GM19463 (cell line): ENCODE measurements at regions not wholly inside any gene's neighbourhood (a gene's known extent, or its start where the extent isn't known, plus 50 kb on each side); places are given as distances from the start of the nearest gene placed in this dataset.
"Not testable (repeated sequence)": the region's sequence is repeated elsewhere in the genome, so short reads cannot be mapped to it uniquely, and the experiment has no call there.

Source experiments
- ATAC-seq: cut with Tn5 transposase; IDR thresholded peaks from one replicate; pipeline ENCODE4 v1.9.1; 2021; ENCODE audit warnings: mild to moderate bottlenecking, moderate library complexity; ENCODE audit not compliant: unreplicated experiment

DNA sequence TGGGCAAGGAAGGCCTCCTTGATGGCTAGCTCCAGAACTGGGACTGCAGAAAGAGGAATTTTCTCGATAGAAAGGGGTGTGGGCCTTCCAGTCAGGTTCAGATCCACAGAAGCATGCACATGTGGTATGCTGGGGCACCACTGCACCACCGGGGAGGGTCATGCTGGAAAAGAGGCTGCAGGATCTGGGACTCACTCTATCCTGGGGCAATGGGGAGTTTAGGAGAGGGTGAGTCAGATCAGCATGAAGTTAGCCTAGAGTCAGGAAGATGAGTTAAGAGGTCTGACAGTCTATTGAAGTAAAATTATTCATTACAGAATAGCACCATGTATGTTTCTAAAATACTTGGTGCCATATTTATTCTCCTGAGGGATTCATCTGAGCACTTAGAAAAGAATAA lies 130.2 kb upstream of the TOPAZ1 start:
- ATAC-seq: no peak

DNA sequence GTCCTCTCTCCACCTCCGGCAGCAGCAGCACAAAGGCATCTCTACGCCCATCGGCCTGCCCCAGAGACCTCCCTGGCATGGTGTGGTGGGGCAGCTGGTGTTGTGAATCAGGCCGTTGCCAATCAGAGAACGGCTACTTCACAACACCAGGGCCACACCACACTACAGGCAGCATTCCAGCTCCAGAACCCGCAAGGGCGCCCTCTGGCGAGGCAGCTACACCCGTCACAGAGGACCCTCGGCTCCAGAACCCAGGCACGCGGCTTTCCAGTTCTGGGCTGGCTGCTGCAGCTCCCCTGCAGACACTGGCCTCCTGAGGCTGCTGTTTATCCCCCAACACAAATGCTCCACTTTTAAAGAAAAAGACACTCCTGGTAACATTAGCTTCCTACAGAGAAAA lies 127.5 kb upstream of the TOPAZ1 start:
- ATAC-seq: no peak

DNA sequence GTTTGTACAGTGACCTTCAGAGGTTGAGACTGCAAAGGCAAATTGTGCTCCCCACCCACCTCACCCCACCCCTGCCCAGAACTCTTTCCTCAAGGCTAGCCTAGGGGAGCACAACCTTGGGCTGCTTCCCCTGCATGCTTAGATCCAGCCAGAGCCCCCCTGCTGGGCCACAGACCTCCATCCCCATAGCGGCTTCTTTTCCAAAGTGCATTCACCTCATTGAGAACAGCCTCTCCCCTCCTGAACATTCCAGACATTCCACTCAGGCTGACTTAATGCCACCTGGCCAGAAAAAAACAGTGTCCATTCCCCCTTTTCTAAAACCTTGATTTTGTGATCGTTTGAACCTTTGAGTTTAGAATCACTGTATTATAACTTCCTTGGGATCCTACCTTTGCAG lies 124.4 kb upstream of the TOPAZ1 start:
- ATAC-seq: no peak

DNA sequence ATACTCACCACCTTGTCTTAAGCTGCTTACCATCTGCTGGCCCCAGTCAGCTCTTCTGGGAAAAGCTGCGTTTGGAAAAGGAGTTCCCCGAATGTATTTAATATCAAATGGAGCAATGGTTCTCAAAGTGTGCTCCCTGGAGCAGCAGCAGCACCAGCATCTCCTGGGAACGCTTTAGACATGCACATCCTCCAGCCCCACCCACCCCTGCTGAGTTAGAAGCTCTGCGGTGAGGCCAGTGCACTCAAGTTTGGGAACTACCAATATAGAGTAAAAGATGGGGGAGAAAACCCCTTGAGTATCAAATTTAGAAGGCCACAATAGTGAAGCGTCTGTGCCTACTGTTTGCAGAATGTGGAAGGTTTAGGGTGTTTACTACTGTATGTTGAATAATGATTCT lies 124.0 kb upstream of the TOPAZ1 start:
- no peak for ATAC-seq

DNA sequence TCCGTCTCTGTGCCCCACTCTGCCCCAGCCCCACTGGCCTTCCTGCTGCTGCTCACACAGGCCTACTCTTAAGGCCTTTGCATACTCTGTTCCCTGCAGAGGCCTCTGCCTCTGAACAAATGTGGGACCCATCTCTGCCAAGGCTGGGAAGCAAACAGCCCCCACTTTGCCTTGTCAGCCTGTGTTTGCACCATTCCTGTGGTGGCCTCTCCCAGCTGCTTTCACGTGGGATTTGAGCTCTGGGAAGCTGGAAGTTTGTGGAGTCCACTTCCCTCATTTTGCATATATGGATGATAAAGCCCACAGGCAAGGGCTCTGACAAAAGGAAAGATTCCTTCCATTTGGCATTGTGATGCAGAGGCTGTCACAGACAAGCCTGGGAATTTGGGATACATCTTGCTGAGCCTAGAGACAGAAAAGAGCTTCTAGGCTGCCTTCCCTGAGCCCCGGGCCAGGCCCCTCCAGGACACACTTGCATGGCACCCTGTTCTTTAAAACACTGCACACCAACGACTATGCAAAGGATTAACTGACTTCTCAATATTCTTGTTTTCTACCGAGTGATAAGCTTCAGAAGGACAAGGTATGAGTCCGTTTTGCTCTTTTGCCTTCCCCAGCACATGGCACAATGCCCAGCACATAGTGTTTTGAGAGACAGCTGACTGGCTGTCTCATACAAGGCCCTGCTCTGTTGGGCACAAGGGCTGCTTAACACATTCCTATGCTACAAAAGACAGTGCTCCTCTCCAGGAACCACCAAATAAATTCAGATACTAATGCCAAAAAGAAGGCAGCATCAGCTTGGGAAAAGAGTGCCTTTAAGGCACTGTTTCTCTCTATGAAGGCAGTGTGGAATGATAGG lies 120.7 kb upstream of the TOPAZ1 start:
- no peak for ATAC-seq

DNA sequence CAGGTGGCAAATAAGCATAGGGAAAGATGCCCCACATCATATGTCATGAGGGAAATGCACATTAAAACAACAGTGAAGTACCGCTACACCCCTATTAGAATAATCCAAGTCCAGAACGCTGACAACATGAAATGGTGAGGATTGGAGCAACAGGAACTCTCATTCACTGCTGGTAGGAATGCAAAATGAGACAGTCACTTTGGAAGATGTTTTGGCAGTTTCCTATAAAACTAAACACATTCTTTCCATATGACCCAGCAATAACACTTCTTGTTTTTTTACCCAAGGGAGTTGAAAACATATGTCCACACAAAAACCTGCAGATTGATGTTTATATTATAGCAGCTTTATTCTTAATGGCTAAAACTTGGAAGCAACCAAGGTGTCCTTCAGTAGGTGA lies 116.4 kb upstream of the TOPAZ1 start:
- ATAC-seq: no peak

DNA sequence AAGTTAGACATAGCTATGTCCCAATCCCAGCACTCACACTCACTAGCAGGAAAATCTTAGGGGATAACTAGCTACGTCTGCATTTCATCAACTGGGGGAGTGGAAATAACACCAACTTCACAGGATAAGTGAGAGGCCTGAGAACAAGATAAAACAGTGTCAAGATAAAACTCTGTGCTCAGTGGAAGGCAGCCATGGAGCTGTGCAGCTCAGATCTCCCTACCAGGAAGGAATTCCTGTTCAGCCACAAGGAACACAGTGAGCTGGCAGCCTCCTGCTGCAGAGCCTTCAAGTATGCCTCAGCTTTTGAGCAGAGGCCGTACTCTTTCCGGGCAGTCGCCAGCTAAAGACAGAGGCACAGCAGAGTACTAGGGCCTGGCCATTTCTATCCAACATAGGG lies 115.8 kb upstream of the TOPAZ1 start:
- no peak for ATAC-seq

DNA sequence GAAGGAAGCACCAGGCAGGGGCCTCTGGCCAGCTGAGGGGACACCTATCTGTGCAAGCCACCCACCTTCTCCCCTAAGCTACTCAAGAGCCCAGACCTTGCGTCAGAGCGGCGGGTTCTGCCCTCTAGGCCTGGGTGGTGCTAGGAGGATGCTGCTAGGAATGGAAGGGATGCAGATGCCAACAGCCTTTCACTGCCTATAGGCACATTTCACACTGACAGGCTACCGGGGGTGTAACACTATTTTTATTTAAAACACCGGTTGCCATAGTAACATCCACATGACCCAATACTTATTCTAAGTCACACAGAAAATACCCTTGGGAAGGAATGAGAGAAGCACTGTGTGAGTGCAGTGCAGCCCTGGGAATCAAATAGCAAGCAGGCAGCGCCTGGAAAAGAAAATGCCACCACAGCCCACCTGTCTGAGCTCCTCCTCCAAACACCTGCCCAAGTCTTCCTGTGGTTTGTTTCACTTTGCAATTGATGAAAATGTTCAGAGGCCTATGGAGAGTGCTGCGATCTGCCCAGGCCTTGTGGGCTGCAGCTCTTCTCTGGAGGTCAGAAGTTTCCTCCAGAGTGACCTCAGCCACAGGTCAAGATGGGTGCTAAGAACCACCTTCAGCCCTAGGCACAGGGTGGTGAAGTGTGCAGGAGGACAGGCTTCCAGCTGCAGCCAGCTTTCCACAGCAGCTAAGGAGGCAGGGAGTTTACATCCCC lies 113.5 kb upstream of the TOPAZ1 start:
- no peak for ATAC-seq

DNA sequence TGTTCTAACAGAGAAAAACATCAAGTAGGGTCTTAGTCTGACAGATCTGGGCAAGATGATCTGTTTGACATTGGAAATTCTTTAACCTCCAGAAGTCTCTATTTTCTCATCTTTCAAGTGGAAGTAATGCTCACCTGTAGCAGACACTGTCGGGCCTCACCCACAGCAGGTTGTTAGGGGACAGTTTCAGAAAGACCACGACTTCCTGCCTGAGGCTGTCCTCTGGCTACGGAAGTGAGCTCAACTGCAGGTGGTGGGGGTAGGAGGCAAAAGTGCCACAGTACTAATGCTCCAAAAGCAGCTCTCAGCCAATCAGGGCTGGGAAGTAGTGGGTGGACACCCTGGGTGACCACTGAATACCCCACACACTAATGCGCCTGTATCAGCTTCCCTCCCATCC lies 111.4 kb upstream of the TOPAZ1 start:
- no peak for ATAC-seq

DNA sequence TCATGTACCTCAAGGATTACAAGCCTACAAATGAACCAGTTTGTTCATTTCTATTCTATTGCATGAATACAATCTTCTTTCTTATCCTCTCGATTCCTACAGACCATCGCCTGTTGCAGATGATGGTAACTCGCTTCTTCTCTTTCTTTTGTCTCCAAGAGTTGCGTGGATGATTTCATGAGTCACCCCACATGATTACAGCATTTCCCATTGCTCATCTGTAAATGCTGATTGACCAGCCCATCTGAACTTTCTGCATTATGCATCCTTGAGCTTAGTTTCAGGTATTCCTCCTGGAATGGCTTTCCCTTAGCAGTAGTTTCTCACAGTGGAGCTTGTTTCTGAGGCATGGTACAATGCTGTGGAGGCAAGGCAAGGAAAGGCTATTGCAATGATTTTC lies 109.6 kb upstream of the TOPAZ1 start:
- ATAC-seq: no peak

DNA sequence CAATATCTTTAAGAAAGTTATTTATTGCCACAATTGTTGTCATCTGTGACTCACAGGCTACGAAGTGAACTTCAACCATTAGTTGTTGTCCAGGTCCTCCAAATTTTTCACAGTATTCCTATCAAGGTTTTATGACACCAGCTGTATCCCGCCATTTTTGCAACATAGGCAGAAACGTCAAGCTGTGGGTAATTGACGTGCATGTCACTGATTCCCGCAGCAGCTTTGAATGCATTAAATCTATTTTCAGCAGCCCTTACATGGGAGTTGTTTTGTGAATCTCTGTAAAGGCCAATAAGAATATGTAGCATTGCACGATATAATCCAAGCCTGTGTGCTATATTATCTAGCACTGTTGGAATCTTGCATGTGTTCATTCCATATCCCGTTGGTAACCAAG lies 109.1 kb upstream of the TOPAZ1 start:
- ATAC-seq: no peak

DNA sequence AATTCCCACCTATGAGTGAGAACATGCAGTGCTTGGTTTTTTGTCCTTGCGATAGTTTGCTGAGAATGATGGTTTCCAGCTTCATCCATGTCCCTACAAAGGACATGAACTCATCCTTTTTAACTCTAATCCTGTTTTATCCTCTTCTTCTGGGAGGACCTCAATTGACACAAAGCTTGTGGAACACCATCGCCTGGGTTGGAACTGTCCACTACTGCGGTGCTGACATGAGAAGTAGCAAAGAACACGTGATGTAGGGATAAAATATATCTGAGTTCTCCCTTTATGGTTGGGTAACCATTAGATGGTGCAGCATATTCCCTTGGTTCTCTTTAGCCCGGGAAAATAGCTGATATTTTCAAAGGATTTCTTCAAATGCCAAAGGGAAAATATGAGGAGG lies 105.3 kb upstream of the TOPAZ1 start:
- no peak for ATAC-seq

DNA sequence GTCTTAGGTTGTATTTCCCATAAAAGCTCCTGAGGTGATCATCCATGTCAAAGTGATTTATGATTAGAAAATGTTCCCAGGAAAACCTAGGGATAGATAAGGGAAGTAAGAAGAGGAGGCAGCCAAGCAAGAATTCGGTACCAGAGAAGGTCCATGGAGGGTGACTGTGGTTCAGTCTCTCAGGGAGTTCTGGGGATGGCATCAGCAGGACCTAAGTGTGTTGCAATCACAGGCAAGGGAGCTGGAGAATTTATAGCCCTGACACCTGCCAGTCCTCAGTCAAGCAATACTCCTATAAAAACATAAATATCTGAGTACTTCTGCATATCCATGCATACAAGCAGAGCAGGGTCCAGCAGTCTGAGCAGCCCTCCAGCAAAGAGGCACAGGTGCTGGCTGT lies 95.6 kb upstream of the TOPAZ1 start:
- no peak for ATAC-seq

DNA sequence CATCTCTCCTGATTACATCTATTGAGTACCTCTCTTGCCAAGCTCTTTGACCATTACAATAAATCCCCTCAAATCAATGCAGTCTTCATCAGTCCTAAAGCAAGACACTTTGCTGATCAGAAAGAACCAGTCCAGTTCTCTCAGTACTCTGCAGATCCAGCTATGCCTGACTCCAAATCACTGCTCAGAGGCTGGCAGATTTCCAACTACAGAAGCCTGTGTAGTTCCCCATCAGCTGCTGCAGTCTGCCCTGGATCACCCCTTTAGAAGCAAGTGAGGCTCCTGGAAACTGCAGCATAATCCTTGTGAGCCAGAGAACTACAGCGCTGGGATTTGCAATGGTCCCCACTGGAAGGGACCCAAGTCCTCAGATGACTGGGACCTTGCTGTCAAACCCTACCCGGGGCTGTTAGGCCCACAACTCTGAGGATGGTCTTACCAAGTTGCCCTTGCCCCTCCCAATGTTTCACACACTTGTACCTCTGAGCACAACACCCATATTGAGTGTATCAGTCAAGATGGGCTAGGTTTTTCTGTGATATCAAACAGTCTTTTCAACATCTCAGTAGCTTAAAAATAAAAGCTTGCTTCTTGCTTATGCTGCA lies 81.9 kb upstream of the TOPAZ1 start:
- no peak for ATAC-seq

DNA sequence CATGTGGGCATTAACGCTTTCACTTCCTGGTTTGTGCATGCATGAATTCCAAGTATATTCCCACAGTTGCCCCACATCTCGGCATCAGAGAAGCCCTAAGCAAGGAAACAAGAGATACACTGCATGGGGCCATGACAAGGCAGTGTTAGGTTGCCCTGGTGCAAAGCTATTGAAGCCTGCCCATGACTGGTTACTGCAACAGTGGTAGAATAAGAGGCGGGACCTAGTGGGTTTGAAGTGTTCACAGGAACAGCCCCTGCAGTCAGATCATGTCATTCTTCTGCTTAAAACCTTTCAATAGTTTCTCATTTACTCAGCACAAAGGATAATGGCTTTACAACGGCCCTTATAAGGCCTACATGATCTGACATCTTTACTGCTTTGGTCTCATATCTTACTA lies 80.9 kb upstream of the TOPAZ1 start:
- ATAC-seq: no peak

DNA sequence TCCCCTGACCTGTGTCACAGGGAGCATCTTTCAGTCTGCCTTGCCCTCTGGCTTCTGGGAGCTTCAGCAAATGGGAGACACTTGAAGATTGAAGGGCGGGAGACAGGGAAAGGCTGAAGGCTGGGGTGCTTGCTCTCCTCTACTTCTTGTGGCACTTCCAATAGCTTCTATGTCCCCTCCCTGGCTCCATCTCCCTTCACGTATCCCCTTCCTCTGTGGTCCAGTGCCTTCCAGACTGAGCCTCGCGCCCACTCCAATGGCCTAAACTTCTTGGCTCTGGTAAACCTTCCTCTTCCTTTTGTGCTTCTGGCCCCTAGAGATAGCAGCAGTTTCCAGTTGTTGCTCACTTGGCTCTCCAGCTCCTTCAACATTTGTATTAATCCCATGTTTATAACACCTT lies 69.8 kb upstream of the TOPAZ1 start:
- no peak for ATAC-seq

DNA sequence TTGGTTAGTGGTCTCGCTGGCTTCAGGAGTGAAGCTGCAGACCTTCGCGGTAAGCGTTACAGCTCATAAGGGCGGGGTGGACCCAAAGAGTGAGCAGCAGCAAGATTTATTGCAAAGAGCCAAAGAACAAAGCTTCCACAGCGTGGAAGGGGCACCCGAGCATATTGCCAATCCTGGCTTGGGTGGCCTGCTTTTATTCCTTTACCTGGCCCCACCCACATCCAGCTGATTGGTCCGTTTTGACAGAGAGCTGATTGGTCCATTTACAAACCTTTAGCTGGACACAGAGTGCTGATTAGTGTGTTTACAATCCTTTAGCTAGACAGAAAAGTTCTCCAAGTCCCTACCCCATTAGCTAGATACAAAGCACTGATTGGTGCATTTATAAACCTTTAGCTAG lies 69.0 kb upstream of the TOPAZ1 start:
- ATAC-seq: not testable (repeated sequence)

DNA sequence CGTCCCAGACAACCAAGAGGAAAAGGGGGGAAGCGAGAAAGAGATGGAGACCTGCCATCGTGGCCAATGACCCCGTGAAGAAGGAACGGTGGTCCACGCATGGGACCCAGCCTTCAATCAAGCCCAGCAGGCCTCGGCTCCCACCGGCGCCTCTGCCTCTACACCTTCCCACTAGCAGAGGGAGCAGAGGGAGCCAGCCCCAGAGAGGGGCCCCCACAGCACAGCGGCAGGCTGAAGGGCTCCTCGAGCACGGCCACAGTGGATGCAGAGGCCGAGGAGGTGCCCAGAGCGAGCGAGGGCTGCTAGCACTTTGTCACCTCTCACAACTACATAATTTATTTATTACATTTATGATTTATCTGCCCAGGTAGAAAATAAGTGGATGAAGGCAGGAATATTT lies 68.4 kb upstream of the TOPAZ1 start:
- no peak for ATAC-seq

DNA sequence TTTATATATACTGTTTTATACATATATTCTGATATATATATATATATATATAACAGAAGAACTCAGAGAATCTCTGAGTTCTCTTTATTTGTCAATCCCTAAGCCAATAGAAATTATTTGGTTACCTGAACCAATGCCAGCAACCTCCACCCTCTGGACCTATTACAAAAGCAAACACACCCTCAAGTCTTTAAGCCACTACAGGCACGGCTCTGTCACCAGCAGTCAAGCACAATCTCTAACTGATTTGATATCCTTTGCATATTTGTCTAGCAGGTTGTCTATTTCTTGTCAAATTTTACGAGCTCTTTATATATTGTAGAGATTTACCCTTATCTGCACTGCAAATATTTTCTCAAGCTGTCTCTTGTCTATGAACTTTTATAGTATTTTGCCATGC lies 66.6 kb upstream of the TOPAZ1 start:
- ATAC-seq: no peak

DNA sequence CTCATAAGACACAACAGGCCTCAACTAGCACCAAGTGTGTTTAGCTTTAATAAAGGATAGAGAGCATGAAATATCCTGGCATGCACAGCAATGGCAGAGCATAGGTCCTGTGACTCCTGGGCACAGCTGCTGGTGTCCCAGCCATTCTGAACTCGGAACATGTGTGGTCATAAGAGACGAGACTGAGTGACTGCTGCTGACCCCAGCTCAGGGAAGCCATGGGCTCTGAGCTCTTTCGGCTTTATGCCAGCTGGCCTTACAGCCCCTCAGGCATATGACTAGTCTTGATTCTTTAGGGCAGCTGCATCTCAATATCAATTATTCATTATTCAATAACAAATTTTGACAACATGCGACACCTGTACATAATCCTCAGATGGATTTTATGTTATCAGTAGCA lies 62.4 kb upstream of the TOPAZ1 start:
- no peak for ATAC-seq

DNA sequence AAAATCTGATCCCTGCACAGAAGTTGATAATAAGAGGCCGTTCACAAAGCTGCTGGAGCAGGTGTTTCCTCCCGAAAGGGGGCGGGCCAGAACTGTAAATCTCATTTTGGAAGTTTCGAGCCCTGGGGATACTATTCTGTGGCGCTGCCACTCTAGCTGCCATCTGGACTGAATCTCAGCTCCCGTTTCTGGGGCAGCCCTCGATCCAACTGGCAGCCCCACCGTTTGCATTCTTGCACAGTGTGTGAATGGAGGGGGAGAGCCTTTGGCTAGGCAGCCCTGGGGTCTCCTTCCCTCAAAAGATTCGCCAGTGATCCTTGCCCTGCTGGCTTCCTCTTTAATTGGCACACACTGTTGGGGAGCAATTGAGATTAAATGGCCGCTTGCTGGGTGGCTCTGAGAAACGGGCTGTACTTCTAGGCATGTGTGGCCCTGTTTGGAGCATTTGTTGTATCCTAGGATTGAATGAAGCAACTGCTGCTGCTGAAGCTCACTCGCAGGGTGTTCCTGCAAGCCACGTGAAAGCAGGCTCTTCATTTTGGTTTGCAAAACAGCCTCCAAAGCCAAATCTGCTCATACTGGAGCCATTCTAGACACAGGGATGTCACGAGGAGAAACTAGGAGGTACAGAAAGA lies 57.2 kb upstream of the TOPAZ1 start:
- no peak for ATAC-seq
